VCaP (cell line): ENCODE measurements at regions not wholly inside any gene's neighbourhood (a gene's known extent, or its start where the extent isn't known, plus 50 kb on each side); places are given as distances from the start of the nearest gene placed in this dataset.

Source experiments
- H3K27ac ChIP-seq: fragments of 450-650 bp; 2 replicates; pipeline ENCODE4 v1.5.1; 2017
- CTCF ChIP-seq: fragments of 450-650 bp; conservative IDR thresholded peaks from 2 replicates; pipeline ENCODE4 v1.5.1; 2017; ENCODE audit warnings: mild to moderate bottlenecking, moderate library complexity

- no peak for TF ChIP-seq CTCF
- no peak overlapping the region for H3K27ac ChIP-seq
These were observed 162.2 kb downstream of the TBXT start for GRCh38 chr6:166005401-166005943.

- no peak overlapping the region for H3K27ac ChIP-seq
- no peak for TF ChIP-seq CTCF
These were observed 162.8 kb downstream of the TBXT start for GRCh38 chr6:166004876-166005275.

GRCh38 chr6:166004471-166004870 lies 163.2 kb downstream of the TBXT start:
- TF ChIP-seq CTCF = no peak
- no peak overlapping the region for H3K27ac ChIP-seq

DNA sequence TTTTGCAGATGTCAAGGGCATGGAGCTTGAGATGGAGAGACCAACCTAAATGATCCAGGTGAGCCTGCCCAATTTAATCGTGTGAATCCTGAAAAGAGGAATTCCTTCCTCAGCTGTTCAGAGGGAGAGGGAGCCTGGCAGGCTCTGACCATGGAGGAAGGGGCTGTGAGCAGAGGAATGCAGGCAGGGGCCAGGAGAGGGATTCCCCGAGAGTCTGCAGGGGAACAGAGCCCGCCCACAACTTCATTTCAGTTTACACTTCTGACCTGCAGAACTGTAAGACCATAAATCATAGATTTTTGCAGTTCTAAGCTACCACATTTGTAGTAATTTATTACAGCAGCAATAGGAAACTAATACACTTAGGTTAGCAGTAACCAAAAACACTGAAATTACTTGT lies 164.1 kb downstream of the TBXT start:
- TF ChIP-seq CTCF = no peak
- no peak overlapping the region for H3K27ac ChIP-seq

DNA sequence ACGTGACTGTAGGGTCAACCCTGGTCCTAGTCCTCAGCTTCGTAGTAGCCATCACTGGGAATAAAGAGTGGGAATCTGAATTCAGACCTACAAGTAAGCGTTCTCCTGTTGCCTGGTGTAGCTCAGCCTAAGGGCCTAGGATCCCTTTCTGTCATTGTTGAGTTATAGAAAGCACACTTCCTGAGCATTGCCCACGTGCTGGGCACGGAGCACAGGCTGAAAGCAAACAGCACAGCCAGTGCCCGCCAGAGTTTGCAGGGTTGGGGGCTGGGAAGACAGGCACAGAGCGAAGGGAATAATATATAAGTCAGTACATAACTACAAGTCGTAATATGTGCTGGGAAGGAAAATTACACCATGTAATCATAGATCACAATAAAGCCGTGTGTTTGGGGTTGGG lies 166.3 kb downstream of the TBXT start:
- no peak for TF ChIP-seq CTCF
- H3K27ac ChIP-seq = no peak overlapping the region

GRCh38 chr6:165999279-165999678 lies 168.4 kb downstream of the TBXT start:
- no peak for TF ChIP-seq CTCF
- no peak overlapping the region for H3K27ac ChIP-seq

GRCh38 chr6:165998072-165998471 lies 169.6 kb downstream of the TBXT start:
- no peak for TF ChIP-seq CTCF
- H3K27ac ChIP-seq = no peak overlapping the region

DNA sequence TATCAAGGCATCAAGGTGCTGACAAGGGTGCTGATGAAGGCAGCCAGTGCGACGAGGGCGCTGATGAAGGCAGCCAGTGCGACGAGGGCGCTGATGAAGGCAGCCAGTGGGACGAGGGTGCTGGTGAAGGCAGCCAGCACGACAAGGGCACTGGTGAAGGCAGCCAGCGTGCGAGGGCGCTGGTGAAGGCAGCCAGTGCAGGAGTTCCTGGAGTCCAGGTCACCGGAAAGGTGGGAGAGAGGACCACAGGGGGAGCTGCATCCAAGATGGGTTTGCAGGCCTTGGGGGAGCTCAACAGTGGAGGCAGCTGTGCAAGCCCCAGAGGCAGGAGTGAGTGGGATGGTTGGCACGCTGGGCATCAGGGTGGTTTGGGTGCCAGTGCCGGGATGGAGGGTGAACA lies 176.3 kb downstream of the TBXT start:
- no peak for TF ChIP-seq CTCF

More for the DNA sequence above, 176.3 kb downstream of the TBXT start:
- H3K27ac ChIP-seq = no peak overlapping the region
